K562 (cell line): ENCODE measurements at regions not wholly inside any gene's neighbourhood (a gene's known extent, or its start where the extent isn't known, plus 50 kb on each side); places are given as distances from the start of the nearest gene placed in this dataset.

Experiments
- ATAC-seq: fragments of 200-7000 bp; cut with Tn5 transposase; 3 replicates; pipeline ENCODE4 v1.9.1; 2020; ENCODE audit warnings: moderate library complexity
- BruUV-seq: library from RNA; stranded (reverse); fragments of 400-500 nt; replicated peaks from 2 replicates; lab custom pipeline; 2021; lab: Mats Ljungman, UMichigan
- CTCF ChIA-PET: fragments of 300-600 bp; formaldehyde crosslinking; extraction: SDS; loops from one replicate; lab custom pipeline; 2021; ENCODE audit warnings: low intra/inter-chr PET ratio; lab: Yijun Ruan, JAX
- POLR2A ChIA-PET: fragments of 300-600, 350-650 bp; sonication (Branson Sonifier 250); formaldehyde crosslinking; extraction: SDS; loops from one replicate; lab custom pipeline; 2021; ENCODE audit warnings: antibody characterized with exemption, inconsistent platforms; lab: Yijun Ruan, JAX
- DNase-seq, 4 experiments: peaks; one replicate each; pipeline versions ENCODE4 v3.0.0 to v3.0.0-alpha.2; 2011 to 2018; ENCODE audit warnings: low spot score in 3 of 4, mixed read lengths in 3 of 4; ENCODE audit errors: extremely low read depth in 1 of 4
- FAIRE-seq: peaks from 2 replicates; lab custom pipeline; 2011; peaks lifted over from hg19 to GRCh38; lab: Jason Lieb, UNC
- H2AFZ ChIP-seq: 2 replicates; pipeline ENCODE4 v1.6.0; 2011; ENCODE audit warnings: low read depth, low read length, control low read depth, inconsistent platforms
- H3K27ac ChIP-seq: fragments of 200-600 bp; 3 replicates; pipeline ENCODE4 v1.8.0; 2011; ENCODE audit warnings: low read depth, mild to moderate bottlenecking, control low read depth, inconsistent platforms, low read length, moderate library complexity, mixed read lengths; ENCODE audit errors: extremely low read depth
- H3K27me3 ChIP-seq, 2 experiments: fragments of 300-600 bp in 1 of 2; 2 replicates in 1 of 2; 3 replicates in 1 of 2; pipeline versions ENCODE4 v1.6.0 to v1.8.0; 2011; ENCODE audit warnings: inconsistent platforms in 2 of 2, low read length in 2 of 2, mild to moderate bottlenecking in 1 of 2, mixed read lengths in 1 of 2, moderate library complexity in 1 of 2; ENCODE audit not compliant: control insufficient read depth in 2 of 2, insufficient read depth in 2 of 2
- H3K36me3 ChIP-seq: fragments of 300-600 bp; 3 replicates; pipeline ENCODE4 v1.8.0; 2011; ENCODE audit warnings: mild to moderate bottlenecking, low read length, inconsistent platforms; ENCODE audit not compliant: control insufficient read depth, insufficient read depth
- H3K4me1 ChIP-seq, 2 experiments: fragments of 200-600 bp in 1 of 2; replicated peaks in 1 of 2; 2 replicates in 1 of 2; 3 replicates in 1 of 2; pipeline versions ENCODE4 v1.5.1 to v1.8.0; 2011; ENCODE audit warnings: inconsistent platforms in 2 of 2, low read length in 2 of 2, mild to moderate bottlenecking in 1 of 2, mixed read lengths in 1 of 2, moderate library complexity in 1 of 2; ENCODE audit not compliant: control insufficient read depth in 2 of 2, insufficient read depth in 2 of 2
- H3K4me2 ChIP-seq: 2 replicates; pipeline ENCODE4 v1.6.1; 2011; ENCODE audit warnings: low read length, control low read depth, inconsistent platforms, mixed read lengths; ENCODE audit not compliant: insufficient read depth
- H3K4me3 ChIP-seq: fragments of 200-600 bp; sonication (generic), shearing (Covaris generic); 2 replicates; pipeline ENCODE4 v1.5.1; 2016; ENCODE audit warnings: control low read depth, inconsistent platforms
- H3K79me2 ChIP-seq: fragments of 200-600 bp; 3 replicates; pipeline ENCODE4 v1.8.0; 2011; ENCODE audit warnings: low read length, inconsistent platforms; ENCODE audit not compliant: control insufficient read depth, insufficient read depth
- H3K9ac ChIP-seq, 2 experiments: 2 replicates each; pipeline versions ENCODE4 v1.6.0 to v1.6.1; 2011; ENCODE audit warnings: low read depth in 2 of 2, low read length in 2 of 2, control low read depth in 1 of 2, inconsistent platforms in 1 of 2, mild to moderate bottlenecking in 1 of 2, mixed read lengths in 1 of 2; ENCODE audit not compliant: insufficient read depth in 1 of 2
- H3K9me1 ChIP-seq: one replicate; pipeline ENCODE4 v1.6.0; 2011; ENCODE audit warnings: inconsistent platforms, mild to moderate bottlenecking, low read length, moderate library complexity; ENCODE audit not compliant: control insufficient read depth, insufficient read depth
- H3K9me3 ChIP-seq: replicated peaks from 2 replicates; pipeline ENCODE4 v1.5.1; 2011; ENCODE audit warnings: low read depth, low read length, inconsistent platforms; ENCODE audit not compliant: control insufficient read depth, insufficient read depth
- H4K20me1 ChIP-seq: replicated peaks from 2 replicates; pipeline ENCODE4 v1.6.1; 2011; ENCODE audit warnings: low read length, inconsistent platforms, mixed read lengths; ENCODE audit not compliant: control insufficient read depth, insufficient read depth
- FOXP1 ChIP-seq: sonication (generic); formaldehyde crosslinking; IDR thresholded peaks from 2 replicates; pipeline ENCODE4 v1.8.0; 2022; ENCODE audit warnings: mild to moderate bottlenecking, missing genetic modification reagents
- LARP7 ChIP-seq: fragments of 450-650 bp; IDR thresholded peaks from 2 replicates; pipeline ENCODE4 v1.6.1; 2016
- ZNF609 ChIP-seq: sonication (generic); formaldehyde crosslinking; IDR thresholded peaks from 2 replicates; pipeline ENCODE4 v1.8.1; 2023; ENCODE audit warnings: missing genetic modification reagents, mild to moderate bottlenecking, borderline replicate concordance
- WGBS: fragments of 100-300 bp; shearing (Covaris generic); methylation state at CpG from one replicate; pipeline ENCODE4 v1.1.6; 2016; ENCODE audit warnings: low coverage, mixed read lengths; ENCODE audit not compliant: insufficient coverage; ENCODE audit errors: missing lambda C conversion rate; 5-methylcytosine and 5-hydroxymethylcytosine counted together
- in situ Hi-C: fragments of 300-500 bp; cut with MboI; formaldehyde crosslinking; loops from 4 replicates; pipeline ENCODE4 v1.15.0; 2018; ENCODE audit warnings: inconsistent platforms, mixed read lengths
- intact Hi-C: fragments of 100-400 bp; cut with micrococcal nuclease; formaldehyde crosslinking; loops from 2 replicates; pipeline ENCODE4 v1.14.2; 2022
- TF ChIP-seq, protein P1 (sequence below): IDR thresholded peaks from 2 replicates; pipeline ENCODE4 v1.6.1; 2012; ENCODE audit warnings: low read depth, low read length, improper control_type of control experiment, borderline replicate concordance

DNA sequence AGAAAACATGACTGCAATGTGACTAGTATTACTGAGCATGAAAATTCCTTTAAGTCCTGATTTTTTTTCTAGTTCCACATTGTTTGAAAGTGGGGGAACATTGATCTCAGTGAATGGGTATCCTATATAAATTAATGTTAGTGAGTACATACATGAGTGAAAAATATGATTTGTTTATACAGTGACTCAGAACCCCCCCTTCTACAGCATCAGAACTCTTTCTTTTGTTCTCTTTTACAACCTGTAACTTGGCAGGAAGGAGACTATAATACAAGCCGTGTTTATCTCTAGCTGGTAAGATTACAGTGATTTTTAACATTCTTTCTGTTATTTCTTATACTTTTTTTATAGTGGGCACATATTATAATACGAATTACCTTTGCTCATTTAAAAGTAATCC is 384.7 kb downstream of the PDCD6IP start (continued):
- TF ChIP-seq FOXP1: no peak
- TF ChIP-seq, protein P1, sequence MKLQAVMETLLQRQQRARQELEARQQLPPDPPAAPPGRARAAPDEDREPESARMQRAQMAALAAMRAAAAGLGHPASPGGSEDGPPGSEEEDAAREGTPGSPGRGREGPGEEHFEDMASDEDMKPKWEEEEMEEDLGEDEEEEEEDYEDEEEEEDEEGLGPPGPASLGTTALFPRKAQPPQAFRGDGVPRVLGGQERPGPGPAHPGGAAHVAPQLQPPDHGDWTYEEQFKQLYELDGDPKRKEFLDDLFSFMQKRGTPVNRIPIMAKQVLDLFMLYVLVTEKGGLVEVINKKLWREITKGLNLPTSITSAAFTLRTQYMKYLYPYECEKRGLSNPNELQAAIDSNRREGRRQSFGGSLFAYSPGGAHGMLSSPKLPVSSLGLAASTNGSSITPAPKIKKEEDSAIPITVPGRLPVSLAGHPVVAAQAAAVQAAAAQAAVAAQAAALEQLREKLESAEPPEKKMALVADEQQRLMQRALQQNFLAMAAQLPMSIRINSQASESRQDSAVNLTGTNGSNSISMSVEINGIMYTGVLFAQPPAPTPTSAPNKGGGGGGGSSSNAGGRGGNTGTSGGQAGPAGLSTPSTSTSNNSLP: no peak
- TF ChIP-seq, all 486 proteins: peak for 0

GRCh38 chr3:34183611-34184340 is 385.3 kb downstream of the PDCD6IP start:
- Histone ChIP-seq H3K9ac (no peak overlapping the region), H3K4me2 (no peak overlapping the region), H3K4me3 (no peak overlapping the region), H2AFZ (no peak overlapping the region), H3K36me3 (no peaks in the 10 kb centered on the region), H3K9me3 (no peaks in the 10 kb centered on the region), H3K4me1 (no peaks in the 10 kb centered on the region), H3K79me2 (no peaks in the 10 kb centered on the region), H4K20me1 (no peaks in the 10 kb centered on the region), H3K9me1 (no peaks in the 10 kb centered on the region), H3K27ac (no peak overlapping the region), H3K27me3 (no peaks in the 10 kb centered on the region)
- in situ Hi-C loops (no loop called here), intact Hi-C loops (no loop called here)
- DNase-seq (no peak), ATAC-seq (no peak), FAIRE-seq (no peak)
- no peak for TF ChIP-seq ZNF609 (CRISPR knock-in tag)
- TF ChIP-seq LARP7: no peak
- BruUV-seq: no TSS peak
- ChIA-PET POLR2A (interaction anchor here (0.6 kb wide), 1 partner anchor 572 kb away, joined by 3 read pairs; no protein-coding TSS in a partner anchor), CTCF (interaction anchor here (1.0 kb wide), 1 partner anchor 299 kb away, joined by 4 read pairs; no protein-coding TSS in a partner anchor)
- WGBS: under 1% methylated on average over 10 of the region's 10 CpGs
